ENCODE measurements at regions not wholly inside any gene's neighbourhood (a gene's known extent, or its start where the extent isn't known, plus 50 kb on each side); places are given as distances from the start of the nearest gene placed in this dataset.

- Histone ChIP-seq H3K27me3 (no peaks in the 10 kb centered on the region), H3K4me1 (peaks cover 5 to 28% of the 10 kb centered on the region in 2 donors), H3K27ac (peak overlapping the region; percentile 85 to 94 (median 92)), H3K36me3 (no peaks in the 10 kb centered on the region), H3K9me3 (no peaks in the 10 kb centered on the region), H3K4me3 (replicated peaks in 1 of 3) (no peak overlapping the region)
- WGBS, 2 donors: 38 to 54% methylated on average over 5 to 15 of the region's 23 CpGs
- peak; percentile 97 for DNase-seq
- TF ChIP-seq POLR2A (IDR thresholded peaks at IDR 0.05) (peak in 1 of 2 donors; percentile 30), CTCF (IDR thresholded peaks at IDR 0.05) (peak in 1 of 6 experiments; percentile 9)
- intact Hi-C loops (cut with DNase I): no loop called here
These were observed 249.3 kb upstream of the CIBAR2 start for GRCh38 chr16:85361441-85362118.

GRCh38 chr16:85362443-85362842 is 250.2 kb upstream of the CIBAR2 start:
- Histone ChIP-seq H3K36me3 (no peaks in the 10 kb centered on the region), H3K4me1 (peaks cover 5 to 28% of the 10 kb centered on the region in 2 donors), H3K4me3 (replicated peaks in 1 of 3) (no peak overlapping the region), H3K27me3 (no peaks in the 10 kb centered on the region), H3K27ac (peak overlapping the region; percentile 19 to 94 (median 85)), H3K9me3 (no peaks in the 10 kb centered on the region)
- intact Hi-C loops (cut with DNase I): no loop called here
- DNase-seq: no peak
- WGBS, 2 donors: 84 to 86% methylated on average over 6 of the region's 6 CpGs
- TF ChIP-seq CTCF (IDR thresholded peaks at IDR 0.05) (no peak), POLR2A (IDR thresholded peaks at IDR 0.05) (no peak)

GRCh38 chr16:85363427-85363826 is 249.7 kb upstream of the GSE1 start:
- Histone ChIP-seq H3K9me3 (no peaks in the 10 kb centered on the region), H3K27me3 (no peaks in the 10 kb centered on the region), H3K36me3 (no peaks in the 10 kb centered on the region), H3K4me3 (replicated peaks in 1 of 3) (no peak overlapping the region), H3K4me1 (peaks cover 5 to 28% of the 10 kb centered on the region in 2 donors), H3K27ac (no peak overlapping the region)
- TF ChIP-seq CTCF (IDR thresholded peaks at IDR 0.05) (no peak), POLR2A (IDR thresholded peaks at IDR 0.05) (no peak)
- 86 to 95% methylated on average over 5 of the region's 5 CpGs for WGBS, 2 donors
- intact Hi-C loops (cut with DNase I): no loop called here
- DNase-seq: no peak

- Histone ChIP-seq H3K27ac (no peak overlapping the region), H3K4me1 (peaks cover 5 to 28% of the 10 kb centered on the region in 2 donors), H3K27me3 (no peaks in the 10 kb centered on the region), H3K36me3 (no peaks in the 10 kb centered on the region), H3K9me3 (no peaks in the 10 kb centered on the region), H3K4me3 (replicated peaks in 1 of 3) (no peak overlapping the region)
- DNase-seq: no peak
- 47 to 82% methylated on average over 10 of the region's 10 CpGs for WGBS, 2 donors
- TF ChIP-seq POLR2A (IDR thresholded peaks at IDR 0.05) (no peak), CTCF (IDR thresholded peaks at IDR 0.05) (no peak)
- intact Hi-C loops (cut with DNase I): no loop called here
These were observed 249.2 kb upstream of the GSE1 start for GRCh38 chr16:85363881-85364280.

- Histone ChIP-seq H3K27ac (no peak overlapping the region), H3K4me1 (peaks cover 6 to 28% of the 10 kb centered on the region in 2 donors)
- DNase-seq: no peak
These were observed 248.6 kb upstream of the GSE1 start for GRCh38 chr16:85364323-85365040.

More at GRCh38 chr16:85364323-85365040, 248.6 kb upstream of the GSE1 start:
- no peaks in the 10 kb centered on the region for H3K9me3 ChIP-seq
- no peaks in the 10 kb centered on the region for H3K27me3 ChIP-seq
- 80 to 83% methylated on average over 12 to 18 of the region's 21 CpGs for WGBS, 2 donors
- H3K36me3 ChIP-seq: no peaks in the 10 kb centered on the region
- H3K4me3 ChIP-seq (replicated peaks in 1 of 3): no peak overlapping the region
- intact Hi-C loops (cut with DNase I): no loop called here
- TF ChIP-seq POLR2A (IDR thresholded peaks at IDR 0.05): no peak
- TF ChIP-seq CTCF (IDR thresholded peaks at IDR 0.05): no peak

All from thyroid gland (tissue), 4 donors.